DOHH2 (cell line): ENCODE measurements at regions not wholly inside any gene's neighbourhood (a gene's known extent, or its start where the extent isn't known, plus 50 kb on each side); places are given as distances from the start of the nearest gene placed in this dataset.
"Not testable (repeated sequence)": the region's sequence is repeated elsewhere in the genome, so short reads cannot be mapped to it uniquely, and the experiment has no call there.

Experiments
- H3F3A ChIP-seq: fragments of 200-600 bp; sonication (generic), shearing (Covaris generic); 2 replicates; pipeline ENCODE4 v1.6.0; 2016; ENCODE audit warnings: antibody characterized with exemption, mild to moderate bottlenecking; ENCODE audit not compliant: control insufficient read depth, insufficient read depth
- H3K27ac ChIP-seq: fragments of 200-600 bp; sonication (generic); 2 replicates; pipeline ENCODE4 v1.5.1; 2014; ENCODE audit warnings: low read depth, mild to moderate bottlenecking, low read length, moderate library complexity
- H3K27me3 ChIP-seq: fragments of 200-600 bp; sonication (generic); 2 replicates; pipeline ENCODE4 v1.6.1; 2014; ENCODE audit warnings: mild to moderate bottlenecking, low read length, mixed read lengths; ENCODE audit not compliant: control insufficient read depth
- H3K36me3 ChIP-seq: fragments of 200-600 bp; sonication (generic); 2 replicates; pipeline ENCODE4 v1.6.1; 2014; ENCODE audit warnings: mild to moderate bottlenecking, low read length, moderate library complexity, mixed read lengths; ENCODE audit not compliant: control insufficient read depth
- H3K4me1 ChIP-seq: fragments of 200-600 bp; sonication (generic); 2 replicates; pipeline ENCODE4 v1.6.1; 2014; ENCODE audit warnings: mild to moderate bottlenecking, low read length, mixed read lengths; ENCODE audit not compliant: control insufficient read depth
- H3K4me2 ChIP-seq: fragments of 200-600 bp; sonication (generic); 2 replicates; pipeline ENCODE4 v1.6.0; 2014; ENCODE audit warnings: mild to moderate bottlenecking, low read length, moderate library complexity
- H3K4me3 ChIP-seq: fragments of 200-600 bp; sonication (generic); 2 replicates; pipeline ENCODE4 v1.5.1; 2014; ENCODE audit warnings: mild to moderate bottlenecking, low read length, mixed read lengths
- H3K79me2 ChIP-seq: fragments of 200-600 bp; sonication (generic); 2 replicates; pipeline ENCODE4 v1.6.1; 2014; ENCODE audit warnings: mild to moderate bottlenecking, low read length, mixed read lengths; ENCODE audit not compliant: control insufficient read depth
- H3K9me2 ChIP-seq: fragments of 200-600 bp; sonication (generic); replicated peaks from 2 replicates; pipeline ENCODE4 v1.6.1; 2014; ENCODE audit warnings: mild to moderate bottlenecking, low read length, mixed read lengths; ENCODE audit not compliant: control insufficient read depth
- H3K9me3 ChIP-seq: fragments of 200-600 bp; sonication (generic); 2 replicates; pipeline ENCODE4 v1.6.1; 2014; ENCODE audit warnings: antibody characterized with exemption, low read length, mixed read lengths; ENCODE audit not compliant: control insufficient read depth, insufficient read depth
- H4K20me1 ChIP-seq: fragments of 200-600 bp; sonication (generic); 2 replicates; pipeline ENCODE4 v1.6.0; 2014; ENCODE audit warnings: low read depth, mild to moderate bottlenecking, antibody characterized with exemption, low read length, moderate library complexity; ENCODE audit not compliant: control insufficient read depth, insufficient read depth
- CTCF ChIP-seq: fragments of 200-600 bp; sonication (generic); IDR thresholded peaks from one replicate; pipeline ENCODE4 v1.5.1; 2014; ENCODE audit warnings: antibody characterized with exemption, mild to moderate bottlenecking, low read depth, low read length; ENCODE audit not compliant: poor library complexity, severe bottlenecking
- EZH2phosphoT487 ChIP-seq: fragments of 200-600 bp; sonication (generic); IDR thresholded peaks from 2 replicates; pipeline ENCODE4 v1.6.1; 2017; ENCODE audit warnings: borderline replicate concordance, mild to moderate bottlenecking, antibody characterized with exemption, low read length, moderate library complexity, mixed read lengths

- H3K4me2 ChIP-seq, result no peak overlapping the region
These were observed 580.9 kb downstream of the EDEM1 start for GRCh38 chr3:5768281-5768945.

GRCh38 chr3:5769825-5770224 lies 582.3 kb downstream of the EDEM1 start:
- Histone ChIP-seq H3K4me2 (no peak overlapping the region), H4K20me1 (no peaks in the 10 kb centered on the region), H3K4me3 (no peak overlapping the region), H3K9me2 (no peaks in the 10 kb centered on the region), H3K27me3 (no peaks in the 10 kb centered on the region), H3K9me3 (no peaks in the 10 kb centered on the region), H3K36me3 (no peaks in the 10 kb centered on the region), H3K27ac (no peak overlapping the region), H3F3A (no peaks in the 10 kb centered on the region), H3K79me2 (no peaks in the 10 kb centered on the region), H3K4me1 (no peaks in the 10 kb centered on the region)
- TF ChIP-seq EZH2phosphoT487, result no peak
- TF ChIP-seq CTCF, result no peak

More at GRCh38 chr3:5768281-5768945, 580.9 kb downstream of the EDEM1 start:
- no peaks in the 10 kb centered on the region for H4K20me1 ChIP-seq
- no peaks in the 10 kb centered on the region for H3K27me3 ChIP-seq
- no peaks in the 10 kb centered on the region for H3F3A ChIP-seq
- no peaks in the 10 kb centered on the region for H3K36me3 ChIP-seq
- H3K4me3 ChIP-seq, result no peak overlapping the region
- H3K9me2 ChIP-seq, result no peaks in the 10 kb centered on the region
- H3K9me3 ChIP-seq, result no peaks in the 10 kb centered on the region
- H3K79me2 ChIP-seq, result no peaks in the 10 kb centered on the region
- H3K27ac ChIP-seq, result no peak overlapping the region
- H3K4me1 ChIP-seq, result no peaks in the 10 kb centered on the region
- no peak for TF ChIP-seq CTCF
- no peak for TF ChIP-seq EZH2phosphoT487

GRCh38 chr3:5774337-5774736 lies 586.8 kb downstream of the EDEM1 start:
- no peaks in the 10 kb centered on the region for H3F3A ChIP-seq
- no peaks in the 10 kb centered on the region for H3K4me1 ChIP-seq
- H3K4me2 ChIP-seq, result no peak overlapping the region
- no peak overlapping the region for H3K4me3 ChIP-seq
- H3K9me3 ChIP-seq, result no peaks in the 10 kb centered on the region
- H3K27ac ChIP-seq, result no peak overlapping the region
- no peaks in the 10 kb centered on the region for H3K36me3 ChIP-seq
- no peaks in the 10 kb centered on the region for H3K9me2 ChIP-seq
- no peaks in the 10 kb centered on the region for H3K79me2 ChIP-seq
- H4K20me1 ChIP-seq, result no peaks in the 10 kb centered on the region
- no peaks in the 10 kb centered on the region for H3K27me3 ChIP-seq
- TF ChIP-seq CTCF (no peak), EZH2phosphoT487 (no peak)

- H3K4me2 ChIP-seq, H3K4me3 ChIP-seq, H3K9me2 ChIP-seq: not testable (repeated sequence)
These were observed 587.6 kb downstream of the EDEM1 start for GRCh38 chr3:5775100-5775499.

More at GRCh38 chr3:5775100-5775499, 587.6 kb downstream of the EDEM1 start:
- H3K36me3 ChIP-seq, H3K27me3 ChIP-seq, H3K9me3 ChIP-seq, H3K27ac ChIP-seq, H3K79me2 ChIP-seq, H4K20me1 ChIP-seq, H3K4me1 ChIP-seq, H3F3A ChIP-seq: not testable (repeated sequence)
